IMR-90 (cell line): ENCODE measurements at regions not wholly inside any gene's neighbourhood (a gene's known extent, or its start where the extent isn't known, plus 50 kb on each side); places are given as distances from the start of the nearest gene placed in this dataset.

Experiments used
- ATAC-seq: fragments of 200-7000 bp; cut with Tn5 transposase; 2 replicates; pipeline ENCODE4 v1.9.1; 2020; ENCODE audit warnings: low read depth, mild to moderate bottlenecking, moderate library complexity
- BruUV-seq: library from RNA; stranded (reverse); fragments of 400-500 nt; replicated peaks from 2 replicates; lab custom pipeline; 2021; lab: Mats Ljungman, UMichigan
- CTCF ChIA-PET: fragments of 300-600 bp; formaldehyde crosslinking; extraction: SDS; loops from one replicate; lab custom pipeline; 2021; ENCODE audit warnings: antibody characterized with exemption; lab: Yijun Ruan, JAX
- POLR2A ChIA-PET: fragments of 300-600 bp; sonication (Branson Sonifier 250); formaldehyde crosslinking; loops from one replicate; lab custom pipeline; 2022; ENCODE audit warnings: antibody characterized with exemption; ENCODE audit not compliant: unreplicated experiment; lab: Charles Lee
- DNase-seq: peaks from one replicate; pipeline ENCODE4 v3.0.0; 2013
- H2AFZ ChIP-seq: replicated peaks from 2 replicates; pipeline ENCODE3; 2013; ENCODE audit warnings: low read length, mild to moderate bottlenecking; ENCODE audit not compliant: poor library complexity
- H2AK5ac ChIP-seq: 2 replicates; pipeline ENCODE4 v1.6.1; 2013; ENCODE audit warnings: low read depth, low read length, inconsistent platforms
- H2AK9ac ChIP-seq: replicated peaks from 2 replicates; pipeline ENCODE3; 2013; ENCODE audit warnings: mild to moderate bottlenecking, low read depth, low read length, moderate library complexity; ENCODE audit not compliant: poor library complexity
- H2BK120ac ChIP-seq: 2 replicates; pipeline ENCODE4 v1.6.1; 2013; ENCODE audit warnings: low read depth, low read length, inconsistent platforms
- H2BK15ac ChIP-seq: 3 replicates; pipeline ENCODE4 v1.6.1; 2013; ENCODE audit warnings: low read depth, low read length, inconsistent platforms
- H2BK20ac ChIP-seq: 2 replicates; pipeline ENCODE4 v1.6.1; 2013; ENCODE audit warnings: low read depth, mild to moderate bottlenecking, inconsistent platforms, low read length, moderate library complexity
- H2BK5ac ChIP-seq: 2 replicates; pipeline ENCODE4 v1.6.1; 2013; ENCODE audit warnings: mild to moderate bottlenecking, low read depth, low read length, inconsistent platforms; ENCODE audit not compliant: poor library complexity, severe bottlenecking
- H3K14ac ChIP-seq: replicated peaks from 2 replicates; pipeline ENCODE4 v1.6.1; 2013; ENCODE audit warnings: low read depth, low read length, inconsistent platforms
- H3K18ac ChIP-seq: 2 replicates; pipeline ENCODE4 v1.6.1; 2013; ENCODE audit warnings: low read depth, low read length, control low read depth
- H3K23ac ChIP-seq: 2 replicates; pipeline ENCODE4 v1.6.1; 2013; ENCODE audit warnings: low read depth, low read length, inconsistent platforms
- H3K27ac ChIP-seq: 2 replicates; pipeline ENCODE4 v1.5.1; 2013; ENCODE audit warnings: mild to moderate bottlenecking, control low read depth, low read length; ENCODE audit not compliant: insufficient read depth
- H3K27me3 ChIP-seq: 2 replicates; pipeline ENCODE4 v1.6.1; 2013; ENCODE audit warnings: low read length; ENCODE audit not compliant: control insufficient read depth, insufficient read depth
- H3K36me3 ChIP-seq: 2 replicates; pipeline ENCODE4 v1.6.1; 2013; ENCODE audit warnings: low read length, mixed read lengths; ENCODE audit not compliant: control insufficient read depth, insufficient read depth
- H3K4ac ChIP-seq: 2 replicates; pipeline ENCODE4 v1.6.1; 2013; ENCODE audit warnings: low read depth, low read length, inconsistent platforms
- H3K4me1 ChIP-seq: 2 replicates; pipeline ENCODE4 v1.6.1; 2013; ENCODE audit warnings: low read length, mixed read lengths; ENCODE audit not compliant: control insufficient read depth, insufficient read depth
- H3K4me2 ChIP-seq: 2 replicates; pipeline ENCODE4 v1.6.1; 2013; ENCODE audit warnings: low read depth, mild to moderate bottlenecking, control low read depth, low read length, moderate library complexity
- H3K4me3 ChIP-seq: 2 replicates; pipeline ENCODE4 v1.5.1; 2013; ENCODE audit warnings: low read depth, mild to moderate bottlenecking, control low read depth, low read length, moderate library complexity; ENCODE audit not compliant: insufficient read depth
- H3K56ac ChIP-seq: 2 replicates; pipeline ENCODE4 v1.6.1; 2013; ENCODE audit warnings: low read length, inconsistent platforms; ENCODE audit not compliant: insufficient read depth; ENCODE audit errors: extremely low read depth
- H3K79me1 ChIP-seq, 2 experiments: 2 replicates each; pipeline ENCODE4 v1.6.1; 2013; ENCODE audit warnings: low read length in 2 of 2, inconsistent platforms in 1 of 2, low read depth in 1 of 2
- H3K9ac ChIP-seq: 2 replicates; pipeline ENCODE4 v1.6.1; 2013; ENCODE audit warnings: low read depth, low read length, control low read depth
- H3K9me1 ChIP-seq: 2 replicates; pipeline ENCODE4 v1.6.1; 2013; ENCODE audit warnings: low read length, inconsistent platforms; ENCODE audit not compliant: insufficient read depth
- H3K9me3 ChIP-seq: 2 replicates; pipeline ENCODE4 v1.6.1; 2013; ENCODE audit warnings: low read length; ENCODE audit not compliant: control insufficient read depth, insufficient read depth
- H4K20me1 ChIP-seq: 2 replicates; pipeline ENCODE4 v1.6.1; 2013; ENCODE audit warnings: low read length, inconsistent platforms; ENCODE audit not compliant: insufficient read depth
- H4K5ac ChIP-seq: 2 replicates; pipeline ENCODE4 v1.6.1; 2013; ENCODE audit warnings: mild to moderate bottlenecking, low read depth, low read length, control low read depth
- H4K8ac ChIP-seq, 2 experiments: 2 replicates each; pipeline ENCODE4 v1.6.1; 2013; ENCODE audit warnings: low read depth in 2 of 2, low read length in 2 of 2, control low read depth in 1 of 2, inconsistent platforms in 1 of 2
- H4K91ac ChIP-seq: 2 replicates; pipeline ENCODE4 v1.6.1; 2013; ENCODE audit warnings: low read depth, low read length, inconsistent platforms; ENCODE audit not compliant: insufficient read depth
- BHLHE40 ChIP-seq: fragments of 150-350 bp; IDR thresholded peaks from 2 replicates; pipeline ENCODE4 v1.6.1; 2016; ENCODE audit warnings: mild to moderate bottlenecking, low read depth, low read length
- FOS ChIP-seq: fragments of 150-350 bp; IDR thresholded peaks from 2 replicates; pipeline ENCODE4 v1.6.1; 2016; ENCODE audit warnings: low read depth, low read length
- MXI1 ChIP-seq: IDR thresholded peaks from 2 replicates; pipeline ENCODE4 v1.6.1; 2012; ENCODE audit warnings: low read depth, mild to moderate bottlenecking, low read length, moderate library complexity, borderline replicate concordance
- RCOR1 ChIP-seq: IDR thresholded peaks from 2 replicates; pipeline ENCODE4 v1.6.1; 2012; ENCODE audit warnings: mild to moderate bottlenecking, low read length, improper control_type of control experiment; ENCODE audit not compliant: insufficient replicate concordance
- WGBS, 2 experiments: methylation state at CpG; one replicate each; pipeline versions ENCODE4 v1.1.5 to v1.1.7; 2013; ENCODE audit warnings: missing lambda C conversion rate in 2 of 2; ENCODE audit not compliant: insufficient read length in 1 of 2; ENCODE audit errors: extremely low coverage in 2 of 2; 5-methylcytosine and 5-hydroxymethylcytosine counted together
- dilution Hi-C: fragments of 300-500 bp; cut with HindIII; formaldehyde crosslinking; loops from one replicate; pipeline ENCODE4 v1.14.3; 2018; ENCODE audit warnings: low sequenced_read_pairs; ENCODE audit not compliant: unreplicated experiment
- in situ Hi-C: fragments of 300-500 bp; cut with MboI; formaldehyde crosslinking; loops from 3 replicates; pipeline ENCODE4 v1.14.3; 2019; ENCODE audit warnings: low sequenced_read_pairs, inconsistent platforms, mixed read lengths
- intact Hi-C: fragments of 100-400 bp; cut with micrococcal nuclease; formaldehyde crosslinking; loops from 2 replicates; pipeline ENCODE4 v1.10.0; 2022
- TF ChIP-seq, protein P1 (sequence below): fragments of 150-350 bp; IDR thresholded peaks from 2 replicates; pipeline ENCODE4 v1.6.1; 2017; ENCODE audit warnings: mild to moderate bottlenecking, antibody characterized with exemption, low read length, low read depth

DNA sequence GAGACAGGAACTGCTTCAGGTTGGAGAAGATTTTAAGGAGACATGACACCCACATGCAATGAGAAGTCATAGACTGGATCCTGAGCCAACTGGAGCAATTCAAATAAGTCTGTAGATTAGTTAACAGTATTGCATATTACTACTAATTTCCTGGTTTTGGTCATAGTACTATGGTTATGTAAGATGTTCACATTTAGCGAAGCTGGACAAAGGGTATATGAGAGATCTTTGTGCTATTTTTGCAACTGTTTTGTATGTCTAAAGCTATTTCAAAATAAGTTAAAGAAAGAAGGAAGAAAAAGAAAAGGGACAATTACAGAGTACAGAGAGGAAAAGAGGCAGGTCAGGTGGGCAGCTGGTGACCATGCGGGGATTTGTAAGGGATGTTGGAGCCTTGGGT, 116.5 kb upstream of the SVIL start:
- Histone ChIP-seq H2BK120ac (no peak overlapping the region), H2AK9ac (no peak overlapping the region), H2BK15ac (no peak overlapping the region), H4K20me1 (no peaks in the 10 kb centered on the region), H3K9me3 (no peaks in the 10 kb centered on the region), H3K14ac (no peak overlapping the region), H3K9me1 (peaks cover 3% of the 10 kb centered on the region; the same call in 1 of the 2 replicates), H3K4me3 (no peak overlapping the region), H3K79me1 (no peaks in the 10 kb centered on the region), H3K23ac (no peak overlapping the region), H3K36me3 (no peaks in the 10 kb centered on the region), H2BK20ac (no peak overlapping the region), H2BK5ac (no peak overlapping the region), H3K4ac (no peak overlapping the region), H3K4me2 (no peak overlapping the region), H3K18ac (no peak overlapping the region), H3K56ac (no peak overlapping the region), H4K91ac (no peak overlapping the region), H4K8ac (no peak overlapping the region), H3K27me3 (peaks cover 2% of the 10 kb centered on the region; the same call in 1 of the 2 replicates), H4K5ac (no peak overlapping the region), H3K9ac (no peak overlapping the region), H3K27ac (no peak overlapping the region), H2AFZ (no peak overlapping the region), H2AK5ac (no peak overlapping the region), H3K4me1 (no peaks in the 10 kb centered on the region; the same call in 1 of the 2 replicates)
- in situ Hi-C loops = no loop called here
- no TSS peak for BruUV-seq
- dilution Hi-C loops = no loop called here
- ChIA-PET POLR2A (no interaction called here), CTCF (no interaction called here)
- intact Hi-C loops = no loop called here
- no peak for DNase-seq
- no peak for ATAC-seq
- TF ChIP-seq, protein P1, sequence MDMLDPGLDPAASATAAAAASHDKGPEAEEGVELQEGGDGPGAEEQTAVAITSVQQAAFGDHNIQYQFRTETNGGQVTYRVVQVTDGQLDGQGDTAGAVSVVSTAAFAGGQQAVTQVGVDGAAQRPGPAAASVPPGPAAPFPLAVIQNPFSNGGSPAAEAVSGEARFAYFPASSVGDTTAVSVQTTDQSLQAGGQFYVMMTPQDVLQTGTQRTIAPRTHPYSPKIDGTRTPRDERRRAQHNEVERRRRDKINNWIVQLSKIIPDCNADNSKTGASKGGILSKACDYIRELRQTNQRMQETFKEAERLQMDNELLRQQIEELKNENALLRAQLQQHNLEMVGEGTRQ = no peak
- TF ChIP-seq RCOR1 = no peak
- TF ChIP-seq MXI1 = no peak
- no peak for TF ChIP-seq BHLHE40
- no peak for TF ChIP-seq FOS
- WGBS, 2 experiments = 100% methylated on average over 2 of the region's 2 CpGs; no CpG with 5 or more reads in 1 of the 2 experiments
